Trophoblast cell (in vitro differentiated cells and primary cell): ENCODE measurements at regions not wholly inside any gene's neighbourhood (a gene's known extent, or its start where the extent isn't known, plus 50 kb on each side); places are given as distances from the start of the nearest gene placed in this dataset.

ENCODE experiments used
- DNase-seq, 2 donors: peaks; one replicate each; pipeline ENCODE4 v3.0.0-alpha.2; 2016
- H2AFZ ChIP-seq: 2 replicates; pipeline ENCODE4 v1.6.1; 2013; ENCODE audit warnings: low read length, moderate library complexity, mild to moderate bottlenecking; ENCODE audit not compliant: insufficient read depth, poor library complexity
- H2AK5ac ChIP-seq: 2 replicates; pipeline ENCODE4 v1.6.1; 2013; ENCODE audit warnings: mild to moderate bottlenecking, low read length
- H2BK120ac ChIP-seq: 2 replicates; pipeline ENCODE4 v1.6.1; 2013; ENCODE audit warnings: low read length, mild to moderate bottlenecking, moderate library complexity; ENCODE audit not compliant: insufficient read depth, poor library complexity
- H2BK12ac ChIP-seq: 2 replicates; pipeline ENCODE4 v1.6.1; 2013; ENCODE audit warnings: mild to moderate bottlenecking, low read length, moderate library complexity
- H2BK5ac ChIP-seq: 2 replicates; pipeline ENCODE4 v1.6.1; 2013; ENCODE audit warnings: low read length, low read depth, moderate library complexity, mild to moderate bottlenecking; ENCODE audit not compliant: poor library complexity
- H3K14ac ChIP-seq: 2 replicates; pipeline ENCODE4 v1.6.1; 2013; ENCODE audit warnings: mild to moderate bottlenecking, low read length
- H3K18ac ChIP-seq: 2 replicates; pipeline ENCODE4 v1.6.1; 2013; ENCODE audit warnings: mild to moderate bottlenecking, low read length
- H3K23ac ChIP-seq: 2 replicates; pipeline ENCODE4 v1.6.1; 2013; ENCODE audit warnings: low read length
- H3K27ac ChIP-seq: 2 replicates; pipeline ENCODE4 v1.5.1; 2013; ENCODE audit warnings: low read depth, mild to moderate bottlenecking, inconsistent platforms, low read length, moderate library complexity
- H3K27me3 ChIP-seq: 2 replicates; pipeline ENCODE4 v1.6.1; 2013; ENCODE audit warnings: inconsistent platforms, mild to moderate bottlenecking, low read length, moderate library complexity; ENCODE audit not compliant: insufficient read depth
- H3K36me3 ChIP-seq, 2 experiments: 1 replicate in 1 of 2; 2 replicates in 1 of 2; pipeline ENCODE4 v1.6.1; 2013; ENCODE audit warnings: low read length in 2 of 2, mild to moderate bottlenecking in 2 of 2, moderate library complexity in 1 of 2; ENCODE audit not compliant: insufficient read depth in 2 of 2, control insufficient read depth in 1 of 2
- H3K4ac ChIP-seq: 2 replicates; pipeline ENCODE4 v1.6.1; 2013; ENCODE audit warnings: low read depth, mild to moderate bottlenecking, low read length, moderate library complexity
- H3K4me1 ChIP-seq, 2 experiments: 1 replicate in 1 of 2; 2 replicates in 1 of 2; pipeline ENCODE4 v1.6.1; 2013; ENCODE audit warnings: low read length in 2 of 2, mild to moderate bottlenecking in 2 of 2, moderate library complexity in 1 of 2; ENCODE audit not compliant: insufficient read depth in 2 of 2, control insufficient read depth in 1 of 2
- H3K4me2 ChIP-seq: 2 replicates; pipeline ENCODE4 v1.6.1; 2013; ENCODE audit warnings: inconsistent platforms, mild to moderate bottlenecking, low read length, moderate library complexity
- H3K4me3 ChIP-seq: 2 replicates; pipeline ENCODE4 v1.5.1; 2013; ENCODE audit warnings: mild to moderate bottlenecking, low read depth, low read length, inconsistent platforms
- H3K79me1 ChIP-seq: one replicate; pipeline ENCODE4 v1.6.1; 2013; ENCODE audit warnings: low read length
- H3K79me2 ChIP-seq: 2 replicates; pipeline ENCODE4 v1.6.1; 2013; ENCODE audit warnings: low read length, mild to moderate bottlenecking; ENCODE audit not compliant: control insufficient read depth, insufficient read depth, poor library complexity
- H3K9ac ChIP-seq: 2 replicates; pipeline ENCODE4 v1.6.1; 2013; ENCODE audit warnings: mild to moderate bottlenecking, low read length
- H3K9me3 ChIP-seq: 2 replicates; pipeline ENCODE4 v1.6.1; 2013; ENCODE audit warnings: low read depth, mild to moderate bottlenecking, control low read depth, inconsistent platforms, low read length; ENCODE audit not compliant: insufficient read depth
- H4K12ac ChIP-seq: 2 replicates; pipeline ENCODE4 v1.6.1; 2013; ENCODE audit warnings: low read depth, mild to moderate bottlenecking, low read length, moderate library complexity
- H4K8ac ChIP-seq: 2 replicates; pipeline ENCODE4 v1.6.1; 2013; ENCODE audit warnings: low read depth, mild to moderate bottlenecking, low read length, moderate library complexity
- H4K91ac ChIP-seq: one replicate; pipeline ENCODE4 v1.6.1; 2013; ENCODE audit warnings: low read depth, mild to moderate bottlenecking, low read length, moderate library complexity
- WGBS: extraction: QIAGEN DNeasy Blood & Tissue Kit; methylation state at CpG from one replicate; pipeline ENCODE4 v1.1.7; 2013; ENCODE audit warnings: missing lambda C conversion rate; ENCODE audit not compliant: insufficient read length, insufficient coverage; ENCODE audit errors: extremely low coverage; 5-methylcytosine and 5-hydroxymethylcytosine counted together

DNA sequence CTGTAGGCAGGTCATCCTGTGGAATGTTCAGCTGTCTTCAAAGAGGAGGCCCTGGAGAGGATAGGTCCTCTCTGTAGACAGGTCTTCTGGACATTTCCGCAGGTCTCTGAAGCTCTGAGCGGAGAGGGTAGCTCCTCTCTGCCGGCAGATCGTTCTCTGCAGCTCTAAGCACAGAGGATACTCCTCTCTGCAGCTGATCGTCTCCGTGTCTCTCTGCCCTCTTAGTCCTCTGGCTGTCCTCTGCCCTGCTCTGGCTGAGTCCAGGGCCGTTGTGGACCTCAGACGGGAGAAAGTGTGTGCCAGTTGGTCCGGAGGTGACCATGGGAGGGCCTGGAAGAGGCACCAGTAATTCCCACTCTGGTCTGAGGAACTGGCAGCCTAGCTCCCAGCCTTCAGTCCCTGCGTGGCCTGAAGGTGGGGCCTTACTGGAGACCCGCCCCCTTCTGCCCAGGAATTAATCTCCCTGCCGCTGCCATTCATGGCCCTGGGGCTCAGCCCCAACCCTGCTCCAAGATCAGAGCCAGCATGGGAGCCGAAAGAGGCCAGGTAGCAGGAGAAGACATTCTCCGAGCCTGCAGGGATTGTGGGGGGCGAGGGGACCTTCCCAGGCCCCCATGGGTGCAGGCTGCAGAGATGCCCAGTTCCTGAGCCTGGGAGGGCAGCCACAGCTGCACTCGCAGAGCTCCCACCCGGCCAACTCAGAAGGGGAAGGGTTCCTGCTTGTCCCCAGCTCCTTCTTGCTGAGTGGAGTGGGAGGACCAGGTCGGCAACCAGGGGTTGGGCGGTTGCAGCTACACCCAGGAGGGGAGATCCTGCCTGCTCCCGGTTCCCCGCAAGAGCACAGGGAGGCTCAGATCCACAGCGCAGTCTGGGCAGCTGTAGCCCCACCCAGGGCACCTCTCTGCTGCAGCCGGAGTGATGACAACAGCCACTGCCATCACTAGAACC, 488.7 kb downstream of the RSL24D1 start:
- no peak overlapping the region for H4K8ac ChIP-seq
- H3K23ac ChIP-seq: no peak overlapping the region
- no peak overlapping the region for H3K14ac ChIP-seq
- H3K4me3 ChIP-seq: no peak overlapping the region
- no peak overlapping the region for H4K91ac ChIP-seq
- no peak overlapping the region for H3K18ac ChIP-seq
- H2BK12ac ChIP-seq: no peak overlapping the region
- H3K27me3 ChIP-seq: no peaks in the 10 kb centered on the region
- H3K79me2 ChIP-seq: no peaks in the 10 kb centered on the region
- no peaks in the 10 kb centered on the region for H3K9me3 ChIP-seq
- no peak overlapping the region for H2AFZ ChIP-seq
- peak overlapping the region; percentile 5 for H4K12ac ChIP-seq
- no peaks in the 10 kb centered on the region for H3K4me1 ChIP-seq
- H3K79me1 ChIP-seq: no peaks in the 10 kb centered on the region
- DNase-seq: no peak
- H3K36me3 ChIP-seq: no peaks in the 10 kb centered on the region
- no peak overlapping the region for H3K4ac ChIP-seq
- H2AK5ac ChIP-seq: no peak overlapping the region
- H3K4me2 ChIP-seq: no peak overlapping the region
- WGBS: no CpG with 5 or more reads among the region's 23 CpGs
- H2BK5ac ChIP-seq: no peak overlapping the region
- no peak overlapping the region for H3K27ac ChIP-seq
- no peak overlapping the region for H2BK120ac ChIP-seq
- H3K9ac ChIP-seq: no peak overlapping the region

DNA sequence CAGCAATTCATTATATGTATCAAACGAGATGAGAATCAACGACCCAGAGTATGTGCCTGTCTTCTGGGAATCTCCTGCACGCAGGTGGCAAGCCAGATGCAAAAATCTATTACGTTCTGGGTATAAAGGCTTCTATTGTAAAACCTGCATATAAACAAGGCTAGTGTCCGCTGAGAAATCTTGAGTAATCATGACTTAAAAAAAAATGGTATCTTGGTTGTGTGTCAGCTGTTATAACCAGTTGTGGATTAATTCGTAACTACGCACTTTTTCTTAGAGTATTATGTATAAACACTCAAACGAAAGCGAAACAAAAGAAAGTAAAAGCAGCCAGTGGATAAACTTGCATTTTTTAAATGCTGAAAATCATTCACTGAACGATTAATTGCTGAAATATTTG, 509.1 kb downstream of the RSL24D1 start:
- no CpG with 5 or more reads among the region's 10 CpGs for WGBS

More for the DNA sequence above, 509.1 kb downstream of the RSL24D1 start:
- Histone ChIP-seq H2BK120ac (no peak overlapping the region), H3K36me3 (no peaks in the 10 kb centered on the region), H3K4ac (no peak overlapping the region), H3K18ac (no peak overlapping the region), H3K27me3 (no peaks in the 10 kb centered on the region), H3K27ac (no peak overlapping the region), H2AFZ (no peak overlapping the region), H3K4me2 (no peak overlapping the region), H3K9me3 (no peaks in the 10 kb centered on the region), H3K79me1 (no peaks in the 10 kb centered on the region), H3K4me1 (no peaks in the 10 kb centered on the region), H3K9ac (no peak overlapping the region), H4K8ac (no peak overlapping the region), H3K4me3 (no peak overlapping the region), H2BK5ac (no peak overlapping the region), H3K79me2 (no peaks in the 10 kb centered on the region), H4K12ac (no peak overlapping the region), H3K23ac (no peak overlapping the region), H2BK12ac (no peak overlapping the region), H4K91ac (no peak overlapping the region), H3K14ac (no peak overlapping the region), H2AK5ac (no peak overlapping the region)
- no peak for DNase-seq
